GM23248 (cell line): ENCODE measurements at regions not wholly inside any gene's neighbourhood (a gene's known extent, or its start where the extent isn't known, plus 50 kb on each side); places are given as distances from the start of the nearest gene placed in this dataset.

Source experiments
- DNase-seq: peaks from one replicate; pipeline ENCODE4 v3.0.0-alpha.2; 2015
- H2AFZ ChIP-seq: fragments of 200-600 bp; sonication (generic); 2 replicates; pipeline ENCODE4 v1.6.1; 2016; ENCODE audit warnings: antibody characterized with exemption
- H3F3A ChIP-seq: fragments of 200-600 bp; sonication (generic); 2 replicates; pipeline ENCODE4 v1.6.1; 2016; ENCODE audit warnings: mild to moderate bottlenecking, antibody characterized with exemption, mixed run types; ENCODE audit not compliant: insufficient read depth
- H3K27ac ChIP-seq: fragments of 200-600 bp; sonication (generic); 2 replicates; pipeline ENCODE4 v1.5.1; 2016; ENCODE audit warnings: mild to moderate bottlenecking
- H3K27me3 ChIP-seq: fragments of 200-600 bp; sonication (generic); replicated peaks from 2 replicates; pipeline ENCODE4 v1.6.1; 2016; ENCODE audit warnings: mild to moderate bottlenecking; ENCODE audit not compliant: insufficient read depth
- H3K36me3 ChIP-seq: fragments of 200-600 bp; sonication (generic); 2 replicates; pipeline ENCODE4 v1.6.1; 2016; ENCODE audit warnings: low read depth, mild to moderate bottlenecking
- H3K4me1 ChIP-seq: fragments of 200-600 bp; sonication (generic); 2 replicates; pipeline ENCODE4 v1.6.1; 2016; ENCODE audit warnings: mild to moderate bottlenecking; ENCODE audit not compliant: insufficient read depth
- H3K4me2 ChIP-seq: fragments of 200-600 bp; sonication (generic); one replicate; pipeline ENCODE4 v1.6.1; 2016; ENCODE audit warnings: mild to moderate bottlenecking; ENCODE audit not compliant: unreplicated experiment
- H3K4me3 ChIP-seq: fragments of 200-600 bp; sonication (generic); 2 replicates; pipeline ENCODE4 v1.5.1; 2016; ENCODE audit warnings: mild to moderate bottlenecking
- H3K79me2 ChIP-seq: fragments of 200-600 bp; sonication (generic); 2 replicates; pipeline ENCODE4 v1.6.1; 2016; ENCODE audit warnings: mild to moderate bottlenecking; ENCODE audit not compliant: insufficient read depth
- H3K9ac ChIP-seq: fragments of 200-600 bp; sonication (generic); 2 replicates; pipeline ENCODE4 v1.6.1; 2016; ENCODE audit warnings: mild to moderate bottlenecking
- H3K9me2 ChIP-seq: fragments of 200-600 bp; sonication (generic); 2 replicates; pipeline ENCODE4 v1.6.1; 2016; ENCODE audit warnings: mixed run types, mild to moderate bottlenecking, moderate library complexity; ENCODE audit not compliant: insufficient read depth
- H3K9me3 ChIP-seq: fragments of 200-600 bp; sonication (generic); one replicate; pipeline ENCODE4 v1.6.1; 2017; ENCODE audit warnings: low read depth
- H4K20me1 ChIP-seq: fragments of 200-600 bp; sonication (generic); 2 replicates; pipeline ENCODE4 v1.6.0; 2016; ENCODE audit not compliant: insufficient read depth
- EZH2 ChIP-seq: fragments of 200-600 bp; sonication (generic); IDR thresholded peaks from 2 replicates; pipeline ENCODE4 v1.6.1; 2018; ENCODE audit warnings: antibody characterized with exemption, mild to moderate bottlenecking; ENCODE audit not compliant: insufficient read depth, poor library complexity, severe bottlenecking
- EZH2phosphoT487 ChIP-seq: fragments of 200-600 bp; sonication (generic); IDR thresholded peaks from 2 replicates; pipeline ENCODE4 v1.6.1; 2018; ENCODE audit warnings: antibody characterized with exemption, moderate library complexity, mild to moderate bottlenecking, low read depth; ENCODE audit not compliant: insufficient read depth
- WGBS, 2 experiments: methylation state at CpG; one replicate each; pipeline ENCODE4 v1.1.6; 2015 to 2017; ENCODE audit warnings: low lambda C conversion rate in 2 of 2, low coverage in 1 of 2; ENCODE audit errors: missing lambda C conversion rate in 2 of 2; 5-methylcytosine and 5-hydroxymethylcytosine counted together
- in situ Hi-C: fragments of 300-500 bp; cut with MboI; formaldehyde crosslinking; loops from 2 replicates; pipeline ENCODE4 v1.15.0; 2020

DNA sequence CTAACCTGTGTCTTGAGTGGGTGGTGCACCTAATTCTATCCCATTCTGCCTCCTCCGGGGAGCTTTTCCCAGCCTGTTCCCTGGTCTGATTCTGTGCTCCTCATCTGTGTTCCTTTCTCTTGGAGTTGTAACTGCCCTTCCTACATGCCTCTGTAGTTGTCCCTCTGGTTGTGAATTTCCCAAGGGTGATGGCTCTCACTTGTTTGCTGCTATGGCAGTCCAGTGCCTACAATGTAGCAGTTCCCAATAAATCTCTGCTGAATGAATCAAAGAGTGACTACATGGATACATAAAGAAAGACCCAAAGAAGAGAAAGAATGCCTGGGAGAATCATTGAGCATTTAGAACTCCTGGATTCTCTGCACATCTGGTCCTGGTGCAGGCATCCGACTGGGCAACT lies 141.6 kb downstream of the HS3ST1 start:
- Histone ChIP-seq H4K20me1 (no peaks in the 10 kb centered on the region), H3K36me3 (no peaks in the 10 kb centered on the region), H3K27ac (no peak overlapping the region), H3K9ac (no peak overlapping the region), H3K4me2 (no peak overlapping the region), H3K9me3 (no peaks in the 10 kb centered on the region), H3K9me2 (no peaks in the 10 kb centered on the region), H3K4me3 (no peak overlapping the region), H2AFZ (no peak overlapping the region), H3F3A (no peaks in the 10 kb centered on the region), H3K4me1 (no peaks in the 10 kb centered on the region), H3K27me3 (no peaks in the 10 kb centered on the region), H3K79me2 (no peaks in the 10 kb centered on the region)
- TF ChIP-seq EZH2 (no peak), EZH2phosphoT487 (no peak)
- in situ Hi-C loops: no loop called here
- 0% methylated on average over 2 of the region's 2 CpGs for WGBS, 2 experiments
- no peak for DNase-seq

DNA sequence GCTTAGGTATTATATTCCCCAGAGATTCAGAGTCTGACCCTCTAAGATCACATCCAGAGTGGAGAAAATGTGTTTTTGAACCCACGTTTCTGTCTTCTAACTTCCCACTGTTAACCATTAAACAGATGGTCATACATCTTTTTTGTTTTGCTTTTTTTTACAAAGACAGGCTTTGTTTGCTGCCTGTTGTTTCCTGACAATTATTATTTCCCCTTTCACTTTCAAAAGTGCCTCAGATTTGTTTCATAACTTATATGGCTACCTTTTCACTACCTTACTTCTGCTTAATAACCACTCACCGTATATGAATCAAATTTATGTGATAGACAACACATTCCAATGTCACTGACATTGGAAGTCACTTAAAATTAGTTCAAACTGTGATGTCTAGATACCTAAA lies 142.2 kb downstream of the HS3ST1 start:
- Histone ChIP-seq H3K36me3 (no peaks in the 10 kb centered on the region), H3K4me3 (no peak overlapping the region), H3K79me2 (no peaks in the 10 kb centered on the region), H3K9me3 (no peaks in the 10 kb centered on the region), H3F3A (no peaks in the 10 kb centered on the region), H2AFZ (no peak overlapping the region), H3K27me3 (no peaks in the 10 kb centered on the region), H4K20me1 (no peaks in the 10 kb centered on the region), H3K9me2 (no peaks in the 10 kb centered on the region), H3K4me1 (no peaks in the 10 kb centered on the region), H3K9ac (no peak overlapping the region), H3K27ac (no peak overlapping the region), H3K4me2 (no peak overlapping the region)
- no peak for TF ChIP-seq EZH2
- TF ChIP-seq EZH2phosphoT487: no peak
- in situ Hi-C loops: no loop called here
- 4 to 6% methylated on average over 2 of the region's 2 CpGs for WGBS, 2 experiments
- DNase-seq: no peak

DNA sequence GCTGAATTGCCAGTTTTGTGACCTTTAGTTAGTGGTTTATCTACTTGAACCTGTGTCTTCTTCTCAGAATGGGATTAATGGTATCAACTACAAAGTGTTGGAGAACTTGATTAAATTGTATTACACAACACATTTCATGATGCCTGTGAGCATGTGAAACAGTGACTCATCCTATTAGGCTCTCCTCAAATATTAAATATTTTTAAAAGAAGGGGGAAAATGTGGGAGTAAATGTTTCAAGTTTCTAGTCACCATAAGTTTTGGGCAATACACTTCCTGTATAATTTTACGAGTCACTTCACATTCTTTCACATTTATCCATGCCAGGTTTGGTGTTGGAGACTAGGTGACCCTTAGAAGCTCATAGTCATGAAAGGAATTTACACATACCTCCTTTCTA lies 147.0 kb downstream of the HS3ST1 start:
- Histone ChIP-seq H3K4me3 (no peak overlapping the region), H3K36me3 (no peaks in the 10 kb centered on the region), H3K9ac (no peak overlapping the region), H3K27ac (no peak overlapping the region), H3K9me2 (no peaks in the 10 kb centered on the region), H3K79me2 (no peaks in the 10 kb centered on the region), H3K9me3 (no peaks in the 10 kb centered on the region), H3K27me3 (no peaks in the 10 kb centered on the region), H2AFZ (no peak overlapping the region), H3K4me1 (no peaks in the 10 kb centered on the region), H3K4me2 (no peak overlapping the region), H4K20me1 (no peaks in the 10 kb centered on the region), H3F3A (no peaks in the 10 kb centered on the region)
- WGBS, 2 experiments: 0 to 4% methylated on average over 1 of the region's 1 CpG
- TF ChIP-seq EZH2: no peak
- no peak for TF ChIP-seq EZH2phosphoT487
- in situ Hi-C loops: no loop called here
- no peak for DNase-seq

DNA sequence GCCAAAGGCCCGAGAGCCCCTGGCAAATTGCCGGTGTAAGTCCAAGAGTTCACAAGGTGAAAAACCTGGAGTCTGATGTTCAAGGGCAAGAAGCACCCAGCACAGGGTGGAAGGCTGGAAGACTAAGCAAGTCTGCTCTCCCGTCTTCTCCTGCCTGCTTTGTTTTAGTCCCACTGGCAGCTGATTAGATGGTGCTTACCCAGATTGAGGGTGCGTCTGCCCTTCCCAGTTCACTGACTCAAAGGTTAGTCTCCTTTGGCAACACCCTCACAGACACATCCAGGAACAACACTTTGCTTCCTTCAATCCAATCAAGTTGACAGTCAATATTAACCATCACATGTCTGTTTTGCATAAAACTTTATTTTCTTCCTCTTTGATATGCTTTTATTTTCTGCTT lies 157.4 kb downstream of the HS3ST1 start:
- Histone ChIP-seq H3K4me2 (no peak overlapping the region), H3K36me3 (no peaks in the 10 kb centered on the region), H3K9me3 (no peaks in the 10 kb centered on the region), H3K27ac (no peak overlapping the region), H3F3A (no peaks in the 10 kb centered on the region), H3K4me3 (no peak overlapping the region), H3K4me1 (no peaks in the 10 kb centered on the region), H4K20me1 (no peaks in the 10 kb centered on the region), H3K9me2 (no peaks in the 10 kb centered on the region), H3K27me3 (no peaks in the 10 kb centered on the region), H3K79me2 (no peaks in the 10 kb centered on the region), H3K9ac (no peak overlapping the region), H2AFZ (no peak overlapping the region)
- no peak for TF ChIP-seq EZH2phosphoT487
- DNase-seq: no peak
- in situ Hi-C loops: no loop called here
- 28 to 31% methylated on average over 4 of the region's 4 CpGs for whole genome bisulfite sequencing, 2 experiments

DNA sequence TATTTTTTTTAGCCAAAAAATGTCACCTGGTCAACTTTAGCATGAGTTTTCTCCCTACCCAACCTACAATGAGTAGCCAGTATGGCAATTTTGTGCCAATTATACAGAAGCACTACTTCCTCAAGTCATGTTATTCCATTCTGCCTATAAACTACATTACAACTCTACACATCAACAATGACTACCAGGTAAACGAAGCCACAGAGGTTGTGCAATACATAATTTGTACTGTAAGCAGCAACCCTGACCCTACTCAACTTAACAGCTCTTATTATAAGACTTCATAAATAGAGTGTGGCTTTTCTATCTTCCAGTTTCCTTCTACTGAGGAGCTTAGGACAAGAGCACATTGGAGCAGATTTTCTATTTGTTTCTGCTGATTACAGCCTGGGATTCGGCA lies 160.5 kb downstream of the HS3ST1 start:
- Histone ChIP-seq H3K9ac (no peak overlapping the region), H3K9me3 (no peaks in the 10 kb centered on the region), H3K4me1 (no peaks in the 10 kb centered on the region), H2AFZ (no peak overlapping the region), H3K4me3 (no peak overlapping the region), H3K27ac (no peak overlapping the region), H3K4me2 (no peak overlapping the region), H3K9me2 (no peaks in the 10 kb centered on the region), H3F3A (no peaks in the 10 kb centered on the region), H4K20me1 (no peaks in the 10 kb centered on the region), H3K27me3 (no peaks in the 10 kb centered on the region), H3K79me2 (no peaks in the 10 kb centered on the region), H3K36me3 (no peaks in the 10 kb centered on the region)
- no peak for TF ChIP-seq EZH2
- no peak for TF ChIP-seq EZH2phosphoT487
- 9 to 13% methylated on average over 2 of the region's 2 CpGs for WGBS, 2 experiments
- in situ Hi-C loops: no loop called here
- DNase-seq: no peak
